ENCODE measurements at regions not wholly inside any gene's neighbourhood (a gene's known extent, or its start where the extent isn't known, plus 50 kb on each side); places are given as distances from the start of the nearest gene placed in this dataset.

GRCh38 chr5:2168601-2169429 lies 286.1 kb upstream of the IRX4 start:
- WGBS, 2 donors = 61 to 64% methylated on average over 24 of the region's 24 CpGs
- H3K4me3 ChIP-seq (ENCODE audit: low read depth, poor library complexity, severe bottlenecking) = no peak overlapping the region
- intact Hi-C loops (cut with DNase I; ENCODE audit: low total_unique reads) = no loop called here
- TF ChIP-seq CTCF (IDR thresholded peaks at IDR 0.05) (no peak), POLR2A (IDR thresholded peaks at IDR 0.05) (no peak)
- DNase-seq (ENCODE audit: low spot score in 2 of 2) = no peak

- TF ChIP-seq POLR2A (IDR thresholded peaks at IDR 0.05) = no peak
- TF ChIP-seq CTCF (IDR thresholded peaks at IDR 0.05) = no peak
- no peak overlapping the region for H3K4me3 ChIP-seq (ENCODE audit: low read depth, poor library complexity, severe bottlenecking)
- intact Hi-C loops (cut with DNase I; ENCODE audit: low total_unique reads) = no loop called here
- WGBS, 2 donors = 85 to 87% methylated on average over 11 of the region's 11 CpGs
- DNase-seq (ENCODE audit: low spot score in 2 of 2) = no peak
Measured at GRCh38 chr5:2167671-2168070, 284.9 kb upstream of the IRX4 start.

- 84 to 92% methylated on average over 6 of the region's 6 CpGs for WGBS, 2 donors
- no peak overlapping the region for H3K4me3 ChIP-seq (ENCODE audit: low read depth, poor library complexity, severe bottlenecking)
- intact Hi-C loops (cut with DNase I; ENCODE audit: low total_unique reads) = no loop called here
- no peak for DNase-seq (ENCODE audit: low spot score in 2 of 2)
- TF ChIP-seq POLR2A (IDR thresholded peaks at IDR 0.05) (no peak), CTCF (IDR thresholded peaks at IDR 0.05) (no peak)
Measured at GRCh38 chr5:2166979-2167377, 284.3 kb upstream of the IRX4 start.

GRCh38 chr5:2166306-2166978 lies 283.7 kb upstream of the IRX4 start:
- no peak overlapping the region for H3K4me3 ChIP-seq (ENCODE audit: low read depth, poor library complexity, severe bottlenecking)
- no peak for TF ChIP-seq CTCF (IDR thresholded peaks at IDR 0.05)
- TF ChIP-seq POLR2A (IDR thresholded peaks at IDR 0.05) = no peak
- WGBS, 2 donors = 75 to 89% methylated on average over 8 to 17 of the region's 17 CpGs
- intact Hi-C loops (cut with DNase I; ENCODE audit: low total_unique reads) = no loop called here
- DNase-seq (ENCODE audit: low spot score in 2 of 2) = no peak

- TF ChIP-seq CTCF (IDR thresholded peaks at IDR 0.05) (no peak), POLR2A (IDR thresholded peaks at IDR 0.05) (no peak)
- DNase-seq (ENCODE audit: low spot score in 2 of 2) = no peak
- intact Hi-C loops (cut with DNase I; ENCODE audit: low total_unique reads) = no loop called here
- H3K4me3 ChIP-seq (ENCODE audit: low read depth, poor library complexity, severe bottlenecking) = no peak overlapping the region
- WGBS, 2 donors = 79 to 88% methylated on average over 11 of the region's 11 CpGs
Measured at GRCh38 chr5:2165615-2166305, 283.0 kb upstream of the IRX4 start.

All from lower leg skin (tissue), 4 donors.